H1 (cell line): ENCODE measurements at regions not wholly inside any gene's neighbourhood (a gene's known extent, or its start where the extent isn't known, plus 50 kb on each side); places are given as distances from the start of the nearest gene placed in this dataset.
"Not testable (repeated sequence)": the region's sequence is repeated elsewhere in the genome, so short reads cannot be mapped to it uniquely, and the experiment has no call there.

Experiments
- CTCF ChIA-PET: fragments of 300-600 bp; sonication (Branson Sonifier 250); formaldehyde crosslinking; loops from one replicate; lab custom pipeline; 2021; ENCODE audit not compliant: partially characterized antibody; lab: Charles Lee
- POLR2A ChIA-PET: fragments of 300-600 bp; sonication (Branson Sonifier 250); formaldehyde crosslinking; loops from one replicate; lab custom pipeline; 2021; ENCODE audit warnings: inconsistent platforms; ENCODE audit not compliant: partially characterized antibody; lab: Charles Lee
- DNase-seq, 2 experiments: peaks; one replicate each; pipeline versions ENCODE4 v3.0.0 to v3.0.0-alpha.2; 2010 to 2022; ENCODE audit warnings: low spot score in 2 of 2, low read depth in 1 of 2, mixed read lengths in 1 of 2
- FAIRE-seq: peaks from 2 replicates; lab custom pipeline; 2011; peaks lifted over from hg19 to GRCh38; lab: Jason Lieb, UNC
- H2AFZ ChIP-seq: 2 replicates; pipeline ENCODE4 v1.8.1; 2012; ENCODE audit warnings: low read length, inconsistent platforms
- H2AK5ac ChIP-seq: 2 replicates; pipeline ENCODE4 v1.6.1; 2013; ENCODE audit warnings: low read depth, low read length
- H2BK120ac ChIP-seq: replicated peaks from 2 replicates; pipeline ENCODE3; 2013; ENCODE audit warnings: low read depth, low read length, inconsistent platforms
- H2BK12ac ChIP-seq: 2 replicates; pipeline ENCODE4 v1.6.1; 2013; ENCODE audit warnings: low read depth, low read length
- H2BK15ac ChIP-seq: 2 replicates; pipeline ENCODE4 v1.6.1; 2013; ENCODE audit warnings: low read length
- H2BK20ac ChIP-seq: 2 replicates; pipeline ENCODE4 v1.6.1; 2013; ENCODE audit warnings: low read length
- H2BK5ac ChIP-seq: 2 replicates; pipeline ENCODE4 v1.6.1; 2013; ENCODE audit warnings: low read depth, low read length
- H3K14ac ChIP-seq: 2 replicates; pipeline ENCODE4 v1.6.1; 2013; ENCODE audit warnings: inconsistent platforms; ENCODE audit not compliant: insufficient read length
- H3K18ac ChIP-seq: 2 replicates; pipeline ENCODE4 v1.6.1; 2013; ENCODE audit warnings: low read length; ENCODE audit errors: extremely low read depth
- H3K23ac ChIP-seq: 2 replicates; pipeline ENCODE4 v1.6.1; 2013; ENCODE audit warnings: inconsistent platforms; ENCODE audit not compliant: insufficient read length
- H3K23me2 ChIP-seq: 2 replicates; pipeline ENCODE4 v1.6.1; 2013; ENCODE audit warnings: low read depth, low read length
- H3K27ac ChIP-seq: 2 replicates; pipeline ENCODE4 v1.6.1; 2011; ENCODE audit warnings: low read depth, low read length, inconsistent platforms
- H3K27me3 ChIP-seq, 4 experiments: replicated peaks in 1 of 4; 1 replicate in 1 of 4; 2 replicates in 3 of 4; pipeline versions ENCODE4 v1.6.1 to v1.8.1; 2011 to 2013; ENCODE audit warnings: low read length in 3 of 4, mild to moderate bottlenecking in 3 of 4, inconsistent platforms in 2 of 4, mixed read lengths in 2 of 4, moderate library complexity in 1 of 4; ENCODE audit not compliant: control insufficient read depth in 3 of 4, insufficient read depth in 3 of 4; ENCODE audit errors: extremely low read depth in 1 of 4
- H3K36me3 ChIP-seq, 4 experiments: 2 replicates each; pipeline versions ENCODE4 v1.6.1 to v1.8.1; 2011 to 2013; ENCODE audit warnings: mild to moderate bottlenecking in 4 of 4, low read length in 3 of 4, moderate library complexity in 2 of 4, control low read depth in 1 of 4, inconsistent platforms in 1 of 4; ENCODE audit not compliant: insufficient read depth in 4 of 4, control insufficient read depth in 2 of 4
- H3K4ac ChIP-seq: replicated peaks from 2 replicates; pipeline ENCODE3; 2013; ENCODE audit warnings: low read length, low read depth, mixed read lengths, inconsistent platforms; ENCODE audit not compliant: insufficient read length
- H3K4me1 ChIP-seq, 4 experiments: replicated peaks in 1 of 4; 1 replicate in 1 of 4; 2 replicates in 3 of 4; pipeline versions ENCODE4 v1.6.1 to v1.8.1; 2011 to 2013; ENCODE audit warnings: low read length in 3 of 4, inconsistent platforms in 2 of 4, mixed read lengths in 1 of 4; ENCODE audit not compliant: insufficient read depth in 4 of 4, control insufficient read depth in 3 of 4
- H3K4me2 ChIP-seq, 2 experiments: 2 replicates each; pipeline versions ENCODE4 v1.6.1 to v1.8.1; 2011 to 2013; ENCODE audit warnings: low read depth in 2 of 2, low read length in 2 of 2, control low read depth in 1 of 2, inconsistent platforms in 1 of 2, mild to moderate bottlenecking in 1 of 2; ENCODE audit not compliant: insufficient read depth in 1 of 2
- H3K4me3 ChIP-seq, 4 experiments: fragments of 200-600, 300-600 bp in 1 of 4; sonication (generic), shearing (Covaris generic), sonication (Bioruptor Twin) in 1 of 4; 2 replicates each; pipeline versions ENCODE4 v1.5.1 to v1.8.1; 2011 to 2016; ENCODE audit warnings: low read length in 4 of 4, low read depth in 3 of 4, control low read depth in 2 of 4, inconsistent platforms in 2 of 4, mild to moderate bottlenecking in 2 of 4, mixed read lengths in 1 of 4, moderate library complexity in 1 of 4; ENCODE audit not compliant: insufficient read depth in 2 of 4; ENCODE audit errors: extremely low read depth in 1 of 4
- H3K56ac ChIP-seq: replicated peaks from 2 replicates; pipeline ENCODE3; 2013; ENCODE audit warnings: low read depth, mild to moderate bottlenecking, mixed read lengths, low read length, inconsistent platforms; ENCODE audit not compliant: insufficient read length
- H3K79me1 ChIP-seq: 2 replicates; pipeline ENCODE4 v1.6.1; 2013; ENCODE audit warnings: low read depth, low read length, control low read depth
- H3K79me2 ChIP-seq, 2 experiments: 2 replicates each; pipeline versions ENCODE4 v1.6.1 to v1.8.1; 2012 to 2013; ENCODE audit warnings: low read length in 2 of 2, mild to moderate bottlenecking in 2 of 2, inconsistent platforms in 1 of 2; ENCODE audit not compliant: insufficient read depth in 2 of 2, control insufficient read depth in 1 of 2
- H3K9ac ChIP-seq, 4 experiments: replicated peaks in 1 of 4; 1 replicate in 1 of 4; 2 replicates in 3 of 4; pipeline versions ENCODE4 v1.6.1 to v1.8.1; 2011 to 2013; ENCODE audit warnings: low read depth in 3 of 4, low read length in 3 of 4, control low read depth in 2 of 4, mild to moderate bottlenecking in 2 of 4, moderate library complexity in 2 of 4, inconsistent platforms in 1 of 4; ENCODE audit errors: extremely low read depth in 1 of 4
- H3K9me3 ChIP-seq, 2 experiments: 2 replicates each; pipeline versions ENCODE4 v1.6.1 to v1.8.1; 2012 to 2013; ENCODE audit warnings: mild to moderate bottlenecking in 2 of 2, moderate library complexity in 2 of 2, control low read depth in 1 of 2, inconsistent platforms in 1 of 2, low read depth in 1 of 2, low read length in 1 of 2, mixed read lengths in 1 of 2; ENCODE audit not compliant: insufficient read depth in 2 of 2
- H4K20me1 ChIP-seq, 2 experiments: replicated peaks in 1 of 2; 2 replicates each; pipeline versions ENCODE3 to v1.8.1; 2011 to 2013; ENCODE audit warnings: inconsistent platforms in 2 of 2, low read length in 2 of 2, mild to moderate bottlenecking in 1 of 2; ENCODE audit not compliant: insufficient read depth in 2 of 2, control insufficient read depth in 1 of 2
- H4K5ac ChIP-seq: 2 replicates; pipeline ENCODE4 v1.6.1; 2013; ENCODE audit warnings: low read length, low read depth, mixed read lengths, inconsistent platforms; ENCODE audit not compliant: insufficient read length
- H4K8ac ChIP-seq: 2 replicates; pipeline ENCODE4 v1.8.0; 2013; ENCODE audit warnings: mild to moderate bottlenecking, moderate library complexity, low read length, inconsistent platforms; ENCODE audit not compliant: insufficient read depth; ENCODE audit errors: extremely low read depth
- H4K91ac ChIP-seq: replicated peaks from 2 replicates; pipeline ENCODE3; 2013; ENCODE audit warnings: low read length, mixed read lengths, inconsistent platforms; ENCODE audit not compliant: insufficient read length
- ATF3 ChIP-seq: IDR thresholded peaks from 2 replicates; pipeline ENCODE4 v1.6.1; 2011; ENCODE audit warnings: low read depth, mild to moderate bottlenecking, low read length; ENCODE audit not compliant: insufficient read depth
- CEBPB ChIP-seq: IDR thresholded peaks from 2 replicates; pipeline ENCODE4 v1.6.1; 2012; ENCODE audit warnings: low read depth, low read length
- JUND ChIP-seq: IDR thresholded peaks from 2 replicates; pipeline ENCODE4 v1.6.1; 2011; ENCODE audit warnings: mild to moderate bottlenecking, improper control_type of control experiment, low read length

DNA sequence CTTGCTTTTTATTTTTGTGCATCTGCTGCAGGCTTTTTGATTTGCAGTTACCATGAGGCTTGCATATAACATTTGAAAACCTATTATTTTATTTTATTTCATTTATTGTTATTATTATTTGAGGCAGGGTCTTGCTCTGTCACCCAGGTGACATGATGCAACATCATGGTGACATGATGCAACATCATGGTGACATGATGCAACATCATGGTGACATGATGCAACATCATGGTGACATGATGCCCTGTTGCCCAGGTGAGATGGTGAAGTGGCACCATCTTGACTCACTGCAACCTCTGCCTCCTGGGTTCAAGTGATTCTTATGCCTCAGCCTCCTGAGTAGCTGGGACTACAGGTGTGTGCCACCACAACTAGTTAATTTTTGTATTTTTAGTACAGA lies 244.5 kb upstream of the CTBP2 start:
- H3K4ac ChIP-seq, H3K79me1 ChIP-seq, FAIRE-seq, H3K36me3 ChIP-seq, H3K4me3 ChIP-seq, H3K14ac ChIP-seq, H3K23ac ChIP-seq, H2BK120ac ChIP-seq, H4K8ac ChIP-seq, CTCF ChIA-PET, H4K91ac ChIP-seq, DNase-seq, H3K27me3 ChIP-seq, H3K4me2 ChIP-seq, H4K5ac ChIP-seq, H2BK15ac ChIP-seq, H2AK5ac ChIP-seq, H3K23me2 ChIP-seq, H2BK12ac ChIP-seq, H3K27ac ChIP-seq, H2AFZ ChIP-seq, H3K79me2 ChIP-seq, POLR2A ChIA-PET, H3K9ac ChIP-seq, H3K18ac ChIP-seq, H3K4me1 ChIP-seq, H2BK5ac ChIP-seq, H2BK20ac ChIP-seq, H4K20me1 ChIP-seq, H3K56ac ChIP-seq, H3K9me3 ChIP-seq: not testable (repeated sequence)
- TF ChIP-seq ATF3: 0 out of 2 replicates have a peak, but pooled peaks have one; percentile 25
- 0 out of 2 replicates have a peak, but pooled peaks have one; percentile 16 for TF ChIP-seq JUND
- TF ChIP-seq CEBPB: peak; percentile 94
